GM19351 (cell line): ENCODE measurements at regions not wholly inside any gene's neighbourhood (a gene's known extent, or its start where the extent isn't known, plus 50 kb on each side); places are given as distances from the start of the nearest gene placed in this dataset.
"Not testable (repeated sequence)": the region's sequence is repeated elsewhere in the genome, so short reads cannot be mapped to it uniquely, and the experiment has no call there.

Source experiments
- ATAC-seq: cut with Tn5 transposase; IDR thresholded peaks from one replicate; pipeline ENCODE4 v1.9.1; 2021; ENCODE audit warnings: mild to moderate bottlenecking, moderate library complexity; ENCODE audit not compliant: unreplicated experiment

DNA sequence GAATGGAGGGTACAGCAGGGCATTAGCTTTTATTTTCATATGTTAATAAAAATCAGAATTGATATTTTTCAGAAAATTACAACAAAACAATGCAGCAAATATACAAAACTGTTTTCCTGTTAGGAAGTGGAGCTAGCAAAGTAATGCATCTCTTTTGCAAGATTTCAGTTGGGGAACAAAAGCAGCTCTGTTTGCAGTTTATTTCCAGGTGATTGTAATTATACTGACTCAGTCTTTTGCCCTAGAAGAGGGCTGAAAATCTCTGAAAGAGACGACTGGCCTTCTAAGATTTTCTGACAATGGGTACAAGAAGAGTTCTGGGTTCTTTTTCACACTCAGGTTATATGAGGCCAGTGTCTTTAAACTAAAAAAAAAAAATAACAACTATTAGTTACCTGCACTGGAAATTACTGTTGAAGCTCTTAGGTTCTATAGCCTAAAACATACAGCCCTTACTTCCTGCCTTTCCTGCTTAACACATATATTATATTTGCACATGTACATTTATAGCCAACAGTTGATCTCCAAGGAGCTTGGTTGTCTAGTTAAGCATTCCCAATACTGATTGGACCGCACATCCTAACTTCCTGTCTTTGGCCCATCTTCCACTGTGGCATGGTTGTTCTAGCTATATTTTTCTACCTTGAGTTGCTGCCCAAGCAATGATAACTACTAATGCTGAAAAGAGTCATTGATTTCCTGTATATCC, 199.1 kb upstream of the KRR1 start:
- no peak for ATAC-seq

DNA sequence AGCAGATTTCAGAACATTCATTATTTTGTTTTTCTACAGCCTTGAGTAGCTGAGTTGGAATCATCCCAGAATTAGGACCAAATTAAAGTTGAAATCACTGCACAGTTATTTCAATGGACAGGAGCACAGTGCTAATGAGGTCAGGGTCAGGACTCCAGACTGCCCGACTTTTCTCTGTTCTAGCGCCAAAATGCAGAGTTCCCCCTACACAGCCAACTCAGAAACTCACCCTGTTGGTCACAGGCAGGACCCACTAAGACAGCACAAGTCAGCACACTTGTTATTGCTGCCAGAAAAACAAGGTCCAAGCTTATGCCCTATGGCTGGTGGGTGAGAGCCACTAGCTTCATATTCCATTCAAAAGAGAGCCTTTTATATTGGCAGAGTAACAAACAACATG, 198.1 kb upstream of the KRR1 start:
- ATAC-seq: no peak

GRCh38 chr12:75708802-75709201, 197.4 kb upstream of the KRR1 start:
- no peak for ATAC-seq

GRCh38 chr12:75707983-75708382, 196.6 kb upstream of the KRR1 start:
- ATAC-seq: no peak

- ATAC-seq: peak; percentile 82
Observed at GRCh38 chr12:75706786-75707605, 195.6 kb upstream of the KRR1 start.

DNA sequence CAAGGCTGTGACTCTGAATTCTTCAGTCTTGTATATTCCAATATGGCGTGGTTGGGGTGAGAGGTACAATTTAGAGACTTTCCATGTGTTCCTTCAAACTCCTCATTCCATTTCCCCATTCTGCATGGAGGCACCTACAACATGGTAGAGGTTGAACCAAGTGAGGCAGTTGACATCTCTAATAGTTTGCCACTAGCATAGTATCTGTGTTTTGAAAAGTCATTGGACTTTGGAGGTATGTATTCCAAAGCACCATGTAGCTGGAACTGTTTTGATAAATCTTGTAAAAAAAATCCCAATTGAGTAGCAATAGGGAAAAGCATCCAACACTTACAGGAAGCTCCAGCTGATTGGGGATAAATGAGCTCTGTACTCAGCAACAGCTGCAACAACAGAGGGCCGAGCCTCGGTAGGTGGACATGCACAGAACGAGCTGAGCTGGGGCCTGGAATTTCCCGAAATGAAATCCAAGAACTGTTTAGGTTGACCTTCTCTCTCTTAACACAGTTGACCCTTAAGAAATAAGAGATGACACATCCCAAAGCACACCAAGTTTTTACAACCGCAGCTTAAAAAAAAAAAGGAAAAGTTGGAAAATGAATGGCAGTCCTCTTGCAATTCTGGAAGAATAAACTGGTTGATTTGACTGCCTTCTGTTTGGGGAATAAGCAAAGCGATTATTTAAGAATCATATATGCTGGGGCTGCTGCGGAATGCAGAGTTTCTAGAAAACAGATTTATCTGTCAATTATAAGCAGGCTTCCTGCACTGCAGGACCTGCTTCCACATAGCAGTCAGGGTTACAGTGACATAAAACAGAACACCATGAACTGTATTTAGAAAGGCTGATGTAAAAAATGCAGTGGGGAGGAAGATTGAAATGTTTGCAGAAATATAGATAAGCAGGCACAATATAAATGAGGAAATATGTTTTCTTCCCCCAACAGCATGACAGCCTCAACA, 194.6 kb upstream of the KRR1 start:
- no peak for ATAC-seq

DNA sequence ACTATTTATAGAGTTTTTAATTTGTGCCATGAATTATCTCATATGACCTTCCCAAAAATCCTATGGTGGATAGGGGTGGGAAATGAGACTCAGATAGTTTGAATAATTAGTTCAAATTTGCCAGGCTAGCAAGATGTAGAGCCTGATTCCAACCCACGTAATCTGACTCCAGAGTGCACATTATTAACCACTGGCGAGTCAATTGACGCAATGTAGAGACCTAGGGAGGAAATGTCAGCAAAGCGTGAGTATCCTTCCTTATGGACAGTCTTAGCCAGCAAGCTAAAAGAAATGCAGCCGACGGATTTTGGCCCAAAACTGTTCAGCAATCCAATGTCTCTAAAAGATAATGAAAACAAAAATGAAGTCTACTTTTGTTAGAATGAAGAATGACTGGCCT, 193.3 kb upstream of the KRR1 start:
- ATAC-seq: no peak

DNA sequence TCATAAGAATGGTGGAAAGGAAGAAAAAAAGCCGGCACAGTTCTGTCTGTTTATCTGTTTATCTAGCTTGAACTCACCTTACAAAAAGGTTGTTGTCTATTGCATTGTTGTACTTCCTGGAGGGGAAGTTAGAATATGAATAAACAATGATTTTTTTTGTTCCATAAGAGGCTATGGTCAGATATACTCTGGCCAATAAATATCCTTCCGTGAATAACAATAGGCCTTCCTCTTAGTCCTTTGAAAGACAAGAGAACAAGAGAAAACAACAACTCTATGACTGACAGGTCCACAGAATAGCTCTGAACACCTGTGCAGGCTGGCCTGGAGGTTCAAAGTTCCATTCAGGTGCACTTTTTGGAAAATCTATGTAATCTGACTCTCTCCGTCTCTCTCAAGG, 192.8 kb upstream of the KRR1 start:
- no peak for ATAC-seq

DNA sequence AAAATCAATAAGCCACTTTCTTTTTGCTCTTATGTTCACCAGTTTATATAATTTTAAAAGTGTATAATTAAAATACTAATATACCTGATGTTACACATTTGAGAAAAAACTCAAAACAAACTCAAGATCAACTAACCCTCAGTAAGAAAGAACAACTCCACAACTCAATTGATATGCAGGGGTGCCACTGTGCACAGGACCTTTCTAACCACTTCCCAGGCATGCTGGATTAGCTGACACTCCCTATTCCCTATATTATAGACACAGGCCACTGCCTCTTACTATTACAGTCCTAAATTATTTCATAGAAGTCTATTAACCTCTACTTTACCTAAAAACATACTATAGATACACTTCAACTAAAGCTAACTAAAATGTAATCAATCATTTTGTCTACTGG, 191.7 kb upstream of the KRR1 start:
- no peak for ATAC-seq

GRCh38 chr12:75702477-75703093, 191.2 kb upstream of the KRR1 start:
- no peak for ATAC-seq

DNA sequence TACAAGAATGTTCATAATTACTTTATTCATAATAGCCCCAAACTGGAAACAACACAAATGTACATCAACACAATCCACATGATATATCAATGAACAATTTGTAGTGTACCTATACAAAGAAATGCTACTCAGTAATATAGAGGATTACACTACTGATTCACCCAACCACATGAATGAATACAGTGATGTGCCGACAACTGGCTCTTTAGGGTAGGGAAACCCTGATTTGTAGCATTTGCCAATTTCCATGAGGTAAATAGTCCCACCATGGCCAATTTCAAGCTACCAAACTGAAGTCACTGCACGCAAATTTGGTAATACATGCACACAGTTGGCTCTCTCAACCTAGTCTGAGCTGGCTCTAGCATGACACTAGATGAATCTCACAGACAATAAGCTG, 190.4 kb upstream of the KRR1 start:
- no peak for ATAC-seq

GRCh38 chr12:75699728-75700496, 188.5 kb upstream of the KRR1 start:
- no peak for ATAC-seq

- ATAC-seq: no peak
Observed at GRCh38 chr12:75699251-75699650, 187.8 kb upstream of the KRR1 start.

GRCh38 chr12:75698052-75698451, 186.6 kb upstream of the KRR1 start:
- no peak for ATAC-seq

DNA sequence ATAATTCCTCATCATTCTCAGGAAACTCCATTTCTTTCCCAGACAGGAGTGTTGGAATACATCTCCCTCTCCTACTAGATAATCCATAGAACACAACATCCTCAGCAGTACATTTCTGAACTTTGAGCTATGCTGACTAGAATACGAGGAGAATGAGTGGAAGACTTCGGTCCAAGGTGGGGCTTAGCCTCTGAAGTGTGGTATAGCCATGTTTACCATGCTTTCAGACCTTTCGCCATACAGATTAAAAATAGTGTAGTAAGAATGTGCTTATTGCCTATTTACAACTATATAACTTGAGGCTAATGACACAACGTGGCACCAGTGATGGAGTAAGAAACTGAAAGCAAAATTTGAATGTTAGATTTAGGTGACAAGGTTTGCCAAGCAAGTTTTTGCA, 184.5 kb upstream of the KRR1 start:
- no peak for ATAC-seq

DNA sequence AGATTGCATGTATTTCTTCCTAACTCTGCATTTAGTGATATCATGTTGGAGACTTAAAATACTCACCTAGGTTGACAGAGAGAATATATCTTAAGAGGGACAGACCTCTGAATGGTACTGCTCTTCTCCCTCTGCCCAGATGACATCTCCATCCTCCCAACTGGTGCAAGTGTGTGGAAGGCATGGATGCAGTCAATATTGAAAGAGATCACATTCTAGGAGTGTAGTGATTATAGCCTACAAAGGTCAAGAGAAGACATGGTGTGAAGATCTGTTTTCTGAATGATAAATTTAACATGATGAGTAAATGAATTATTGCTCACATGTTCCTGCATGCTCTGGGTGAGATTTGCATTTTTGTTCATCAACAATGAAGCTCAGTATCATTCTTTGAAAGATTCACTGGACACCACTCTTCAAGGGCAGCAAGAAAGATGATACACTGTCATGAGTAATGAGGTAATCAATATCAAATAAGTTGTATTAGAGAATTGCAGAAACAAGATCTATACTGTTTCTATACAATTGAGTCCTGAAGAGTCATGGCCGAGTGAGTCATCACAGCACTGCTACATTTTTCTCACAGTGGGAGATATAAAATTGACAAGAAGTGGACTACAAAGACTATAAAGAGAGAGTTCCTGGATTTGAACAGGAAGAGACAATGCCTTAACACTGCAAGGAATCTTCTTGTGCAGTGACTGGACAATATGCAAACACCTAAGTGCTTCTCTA, 183.3 kb upstream of the KRR1 start:
- ATAC-seq: no peak

DNA sequence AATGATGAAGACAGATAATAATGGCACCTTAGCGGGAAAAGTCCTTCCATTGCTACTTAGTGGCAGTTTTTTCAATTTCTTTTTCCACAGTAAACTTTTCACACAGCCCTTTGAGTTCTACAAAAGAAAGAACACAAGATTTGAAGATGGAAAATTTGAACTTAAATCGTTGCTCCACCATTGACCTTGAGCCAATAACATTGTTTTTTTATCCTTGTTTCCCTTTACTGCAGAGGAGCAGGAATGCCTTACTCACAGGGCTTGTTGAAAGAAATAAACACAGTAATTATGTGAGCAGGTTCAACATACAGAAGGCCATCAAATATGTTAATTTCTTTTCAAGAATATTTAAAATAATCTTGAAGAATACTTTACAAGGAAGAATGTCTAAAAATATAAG, 181.5 kb upstream of the KRR1 start:
- ATAC-seq: no peak

DNA sequence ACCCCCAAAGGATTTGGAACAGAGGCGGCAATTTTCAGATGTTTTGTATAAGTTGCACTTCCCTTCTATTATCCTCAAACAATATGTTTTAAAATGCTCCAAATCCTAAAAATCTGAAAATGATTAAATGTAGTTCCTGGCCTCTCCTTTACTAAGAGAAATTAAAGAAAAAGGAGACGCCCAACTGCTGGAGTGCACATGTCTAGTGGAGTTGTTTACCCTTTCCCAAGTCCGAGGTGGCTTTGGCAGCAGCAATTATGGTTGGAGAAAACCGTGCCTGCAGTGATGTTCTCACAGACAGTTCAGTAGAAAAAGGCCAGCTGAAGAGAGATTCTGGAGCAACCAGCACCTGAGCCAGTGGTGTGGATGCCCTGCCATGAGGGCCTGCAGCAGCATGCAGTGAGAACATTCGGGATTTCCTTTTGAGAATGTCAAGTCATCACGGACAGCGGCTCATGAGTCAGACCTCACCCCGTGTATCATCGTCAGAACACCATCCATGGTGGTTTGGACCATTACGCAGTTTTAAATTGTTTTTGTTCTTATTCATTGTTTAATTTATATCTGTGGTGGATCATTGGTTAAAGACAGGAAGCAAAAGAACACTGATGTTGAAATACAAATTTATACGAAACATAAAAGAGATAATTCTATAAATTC, 179.0 kb upstream of the KRR1 start:
- no peak for ATAC-seq

DNA sequence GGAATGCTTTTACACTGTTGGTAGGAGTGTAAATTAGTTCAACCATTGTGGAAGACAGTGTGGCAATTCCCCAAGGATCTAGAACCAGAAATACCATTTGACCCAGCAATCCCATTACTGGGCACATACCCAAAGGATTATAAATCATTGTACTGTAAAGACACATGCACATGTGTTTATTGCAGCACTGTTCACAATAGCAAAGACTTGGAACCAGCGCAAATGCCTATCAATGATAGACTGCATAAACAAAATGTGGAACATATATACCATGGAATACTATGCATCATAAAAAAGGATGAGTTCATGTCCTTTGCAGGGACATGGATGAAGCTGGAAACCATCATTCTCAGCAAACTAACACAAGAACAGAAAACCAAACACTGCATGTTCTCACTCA, 174.8 kb upstream of the KRR1 start:
- ATAC-seq: not testable (repeated sequence)
